ENCODE measurements at regions not wholly inside any gene's neighbourhood (a gene's known extent, or its start where the extent isn't known, plus 50 kb on each side); places are given as distances from the start of the nearest gene placed in this dataset.

DNA sequence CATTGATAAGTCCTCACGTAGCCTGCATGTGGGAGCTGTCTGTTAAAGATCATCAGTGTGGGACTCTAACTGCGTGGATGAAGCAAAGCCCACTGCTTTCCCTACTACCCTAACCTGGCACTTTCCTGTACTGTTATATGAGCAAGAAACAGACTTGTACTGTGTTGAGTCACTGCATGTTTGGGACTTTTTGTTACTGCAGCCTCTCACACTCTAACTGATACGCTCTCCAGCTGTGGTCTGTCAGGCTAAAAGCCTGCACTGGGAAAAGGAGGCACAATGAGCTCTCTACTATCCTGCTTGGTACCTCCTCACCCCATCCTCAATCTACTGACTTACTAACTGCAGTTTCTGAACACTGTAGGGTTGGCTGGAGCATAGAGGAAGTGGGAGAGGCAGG is 93.7 kb upstream of the PLET1 start:
- H3K18ac ChIP-seq (ENCODE audit: low read depth, low read length), result no peak overlapping the region
- intact Hi-C loops (cut with micrococcal nuclease) (no loop called here), dilution Hi-C loops (cut with HindIII; ENCODE audit: low sequenced_read_pairs, unreplicated experiment) (no loop called here), in situ Hi-C loops (cut with MboI; ENCODE audit: low sequenced_read_pairs) (no loop called here)
- no peak overlapping the region for H3K4me2 ChIP-seq (ENCODE audit: low read depth, low read length)
- H3K4me3 ChIP-seq (ENCODE audit: insufficient read depth, low read depth, low read length), result no peak overlapping the region
- H3K9me1 ChIP-seq (ENCODE audit: insufficient read depth, low read length), result no peaks in the 10 kb centered on the region
- no peak for TF ChIP-seq NFE2L2 (IDR thresholded peaks at IDR 0.05; ENCODE audit: low read depth, low read length)
- no peak for TF ChIP-seq RAD21 (IDR thresholded peaks at IDR 0.05; ENCODE audit: low read length)
- TF ChIP-seq SMC3 (IDR thresholded peaks at IDR 0.05; ENCODE audit: low read depth, low read length), result no peak
- TF ChIP-seq RFX5 (IDR thresholded peaks at IDR 0.05; ENCODE audit: low read depth, low read length), result no peak
- no peak for TF ChIP-seq BHLHE40 (IDR thresholded peaks at IDR 0.05; ENCODE audit: low read depth, low read length)
- no peak for TF ChIP-seq POLR2A (IDR thresholded peaks at IDR 0.05; ENCODE audit: low read depth, low read length)
- TF ChIP-seq MXI1 (IDR thresholded peaks at IDR 0.05; ENCODE audit: borderline replicate concordance, low read depth, low read length), result no peak
- no peak for TF ChIP-seq FOS (IDR thresholded peaks at IDR 0.05; ENCODE audit: low read depth, low read length)
- TF ChIP-seq CEBPB (IDR thresholded peaks at IDR 0.05; ENCODE audit: low read depth, low read length), result no peak
- TF ChIP-seq, protein P1, sequence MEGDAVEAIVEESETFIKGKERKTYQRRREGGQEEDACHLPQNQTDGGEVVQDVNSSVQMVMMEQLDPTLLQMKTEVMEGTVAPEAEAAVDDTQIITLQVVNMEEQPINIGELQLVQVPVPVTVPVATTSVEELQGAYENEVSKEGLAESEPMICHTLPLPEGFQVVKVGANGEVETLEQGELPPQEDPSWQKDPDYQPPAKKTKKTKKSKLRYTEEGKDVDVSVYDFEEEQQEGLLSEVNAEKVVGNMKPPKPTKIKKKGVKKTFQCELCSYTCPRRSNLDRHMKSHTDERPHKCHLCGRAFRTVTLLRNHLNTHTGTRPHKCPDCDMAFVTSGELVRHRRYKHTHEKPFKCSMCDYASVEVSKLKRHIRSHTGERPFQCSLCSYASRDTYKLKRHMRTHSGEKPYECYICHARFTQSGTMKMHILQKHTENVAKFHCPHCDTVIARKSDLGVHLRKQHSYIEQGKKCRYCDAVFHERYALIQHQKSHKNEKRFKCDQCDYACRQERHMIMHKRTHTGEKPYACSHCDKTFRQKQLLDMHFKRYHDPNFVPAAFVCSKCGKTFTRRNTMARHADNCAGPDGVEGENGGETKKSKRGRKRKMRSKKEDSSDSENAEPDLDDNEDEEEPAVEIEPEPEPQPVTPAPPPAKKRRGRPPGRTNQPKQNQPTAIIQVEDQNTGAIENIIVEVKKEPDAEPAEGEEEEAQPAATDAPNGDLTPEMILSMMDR (conservative IDR thresholded peaks at IDR 0.05; ENCODE audit: low read depth, low read length), result no peak
- TF ChIP-seq, protein P2, sequence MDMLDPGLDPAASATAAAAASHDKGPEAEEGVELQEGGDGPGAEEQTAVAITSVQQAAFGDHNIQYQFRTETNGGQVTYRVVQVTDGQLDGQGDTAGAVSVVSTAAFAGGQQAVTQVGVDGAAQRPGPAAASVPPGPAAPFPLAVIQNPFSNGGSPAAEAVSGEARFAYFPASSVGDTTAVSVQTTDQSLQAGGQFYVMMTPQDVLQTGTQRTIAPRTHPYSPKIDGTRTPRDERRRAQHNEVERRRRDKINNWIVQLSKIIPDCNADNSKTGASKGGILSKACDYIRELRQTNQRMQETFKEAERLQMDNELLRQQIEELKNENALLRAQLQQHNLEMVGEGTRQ (IDR thresholded peaks at IDR 0.05; ENCODE audit: low read depth, low read length), result no peak
- no peak for TF ChIP-seq MAFK (IDR thresholded peaks at IDR 0.05; ENCODE audit: low read depth, low read length)
- no peak for TF ChIP-seq CHD1 (IDR thresholded peaks at IDR 0.05; ENCODE audit: low read depth, low read length)
- TF ChIP-seq, protein P3, sequence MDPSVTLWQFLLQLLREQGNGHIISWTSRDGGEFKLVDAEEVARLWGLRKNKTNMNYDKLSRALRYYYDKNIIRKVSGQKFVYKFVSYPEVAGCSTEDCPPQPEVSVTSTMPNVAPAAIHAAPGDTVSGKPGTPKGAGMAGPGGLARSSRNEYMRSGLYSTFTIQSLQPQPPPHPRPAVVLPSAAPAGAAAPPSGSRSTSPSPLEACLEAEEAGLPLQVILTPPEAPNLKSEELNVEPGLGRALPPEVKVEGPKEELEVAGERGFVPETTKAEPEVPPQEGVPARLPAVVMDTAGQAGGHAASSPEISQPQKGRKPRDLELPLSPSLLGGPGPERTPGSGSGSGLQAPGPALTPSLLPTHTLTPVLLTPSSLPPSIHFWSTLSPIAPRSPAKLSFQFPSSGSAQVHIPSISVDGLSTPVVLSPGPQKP (IDR thresholded peaks at IDR 0.05; ENCODE audit: borderline replicate concordance, low read depth, low read length), result no peak
- no peak for TF ChIP-seq RCOR1 (IDR thresholded peaks at IDR 0.05; ENCODE audit: insufficient replicate concordance, low read length)
- no peak for TF ChIP-seq MAZ (IDR thresholded peaks at IDR 0.05; ENCODE audit: borderline replicate concordance, low read depth, low read length)
- H4K5ac ChIP-seq (ENCODE audit: low read depth, low read length), result no peak overlapping the region
- peak overlapping the region; percentile 24 for H2AFZ ChIP-seq (replicated peaks; ENCODE audit: low read length, poor library complexity)
- no peak overlapping the region for H3K56ac ChIP-seq (ENCODE audit: extremely low read depth, insufficient read depth, low read length)
- H3K14ac ChIP-seq (replicated peaks; ENCODE audit: low read depth, low read length), result no peak overlapping the region
- ChIA-PET POLR2A (ENCODE audit: unreplicated experiment) (no interaction called here), CTCF (interaction anchor here (1.8 kb wide), 1 partner anchor 10 kb away, joined by 7 read pairs; no protein-coding TSS in a partner anchor)
- no peak overlapping the region for H2AK5ac ChIP-seq (ENCODE audit: low read depth, low read length)
- ATAC-seq (ENCODE audit: low read depth) (no peak), DNase-seq (no peak)
- no peak overlapping the region for H3K4ac ChIP-seq (ENCODE audit: low read depth, low read length)
- no peak overlapping the region for H3K9ac ChIP-seq (ENCODE audit: low read depth, low read length)
- no peaks in the 10 kb centered on the region for H3K27me3 ChIP-seq (ENCODE audit: control insufficient read depth, insufficient read depth, low read length)
- 0 out of 2 replicates have a peak, but pooled peaks cover 1% of the 10 kb centered on the region for H3K4me1 ChIP-seq (ENCODE audit: control insufficient read depth, insufficient read depth, low read length)
- H3K27ac ChIP-seq (ENCODE audit: insufficient read depth, low read length), result no peak overlapping the region
- peak overlapping the region; percentile 6; the same call in 1 of the 2 replicates for H4K91ac ChIP-seq (ENCODE audit: insufficient read depth, low read depth, low read length)
- no peaks in the 10 kb centered on the region for H3K9me3 ChIP-seq (ENCODE audit: control insufficient read depth, insufficient read depth, low read length)
- no peaks in the 10 kb centered on the region for H3K36me3 ChIP-seq (ENCODE audit: control insufficient read depth, insufficient read depth, low read length)
- no peak overlapping the region for H2BK120ac ChIP-seq (ENCODE audit: low read depth, low read length)
- H2BK15ac ChIP-seq (ENCODE audit: low read depth, low read length), result peak overlapping the region; percentile 47; the same call in 1 of the 3 replicates
- no CpG with 5 or more reads among the region's 3 CpGs for WGBS, 2 experiments (ENCODE audit: extremely low coverage in 2 of 2, insufficient read length in 1 of 2)
- no peak overlapping the region for H2BK5ac ChIP-seq (ENCODE audit: low read depth, low read length, poor library complexity, severe bottlenecking)
- BruUV-seq (replicated peaks), result no TSS peak
- no peaks in the 10 kb centered on the region for H4K20me1 ChIP-seq (ENCODE audit: insufficient read depth, low read length)
- no peak overlapping the region for H2BK20ac ChIP-seq (ENCODE audit: low read depth, low read length)
- no peak overlapping the region for H2AK9ac ChIP-seq (replicated peaks; ENCODE audit: low read depth, low read length, poor library complexity)
- no peaks in the 10 kb centered on the region for H3K79me1 ChIP-seq (ENCODE audit: low read depth in 1 of 2, low read length in 2 of 2)
- no peak overlapping the region for H3K23ac ChIP-seq (ENCODE audit: low read depth, low read length)
- H4K8ac ChIP-seq (ENCODE audit: low read depth in 2 of 2, low read length in 2 of 2), result peak overlapping the region in 1 of 2 experiments; percentile 43; a peak in 2 of 4 replicates
